CD4-positive, alpha-beta T cell treated with Interleukin-10 for 1 hour (primary cell): ENCODE measurements at regions not wholly inside any gene's neighbourhood (a gene's known extent, or its start where the extent isn't known, plus 50 kb on each side); places are given as distances from the start of the nearest gene placed in this dataset.

ENCODE experiments used
- DNase-seq: peaks from one replicate; pipeline ENCODE4 v3.0.0-alpha.2; 2020

DNA sequence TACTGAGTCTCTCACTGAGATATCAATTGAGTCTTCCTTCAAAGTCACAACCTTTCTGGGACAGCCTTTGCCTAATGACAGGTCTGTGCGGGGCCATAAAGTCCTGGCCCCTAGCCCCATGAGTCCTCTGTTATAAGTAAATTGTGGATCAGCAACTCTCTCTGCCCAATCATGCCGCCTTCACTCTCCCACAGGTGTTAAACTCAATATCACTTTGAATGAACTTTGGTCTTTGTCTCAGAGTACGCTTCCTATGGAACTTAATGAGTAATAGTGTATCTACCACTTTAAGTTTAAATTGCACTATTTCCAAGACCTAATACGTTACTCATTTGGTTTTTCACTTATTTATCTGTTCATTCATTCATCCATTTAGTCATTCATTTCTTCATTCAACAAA, 826.4 kb downstream of the TUSC7 start:
- no peak for DNase-seq

DNA sequence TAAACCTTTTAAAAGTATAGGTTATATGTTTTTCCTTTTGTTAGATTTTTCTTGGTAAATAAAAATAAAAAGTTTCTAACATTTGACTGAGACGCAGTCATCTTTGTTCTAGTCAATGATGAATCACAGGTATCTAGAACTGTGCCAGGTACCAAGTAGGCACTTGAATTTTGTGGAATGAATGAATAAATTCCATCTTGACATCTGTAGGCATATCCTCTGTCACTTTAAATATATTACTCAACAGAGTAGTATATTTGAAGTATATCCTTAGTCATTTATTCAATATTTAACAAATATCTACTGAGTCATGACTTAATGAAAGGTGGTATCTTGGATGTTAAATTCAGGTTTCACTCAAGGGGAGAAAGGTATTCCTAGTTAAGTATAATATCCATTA, 828.4 kb downstream of the TUSC7 start:
- no peak for DNase-seq

DNA sequence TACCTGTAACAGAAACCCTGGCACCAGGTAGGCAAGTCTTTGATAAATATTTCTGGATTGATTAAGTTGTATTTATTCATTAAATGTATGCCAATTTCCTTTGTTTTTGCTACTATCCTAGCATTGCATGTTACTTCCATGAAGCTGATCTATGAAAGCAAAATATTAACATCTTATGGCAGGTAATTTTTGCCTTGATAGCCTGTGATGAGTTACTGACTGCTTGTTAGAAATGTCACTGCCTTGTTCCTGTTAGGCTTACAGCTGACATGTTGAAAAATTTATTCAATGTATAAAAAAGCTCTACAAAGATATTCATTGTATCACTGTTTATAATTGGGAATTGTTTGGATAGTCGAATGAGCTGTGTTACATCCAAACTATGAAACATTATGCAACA, 830.1 kb downstream of the TUSC7 start:
- no peak for DNase-seq

DNA sequence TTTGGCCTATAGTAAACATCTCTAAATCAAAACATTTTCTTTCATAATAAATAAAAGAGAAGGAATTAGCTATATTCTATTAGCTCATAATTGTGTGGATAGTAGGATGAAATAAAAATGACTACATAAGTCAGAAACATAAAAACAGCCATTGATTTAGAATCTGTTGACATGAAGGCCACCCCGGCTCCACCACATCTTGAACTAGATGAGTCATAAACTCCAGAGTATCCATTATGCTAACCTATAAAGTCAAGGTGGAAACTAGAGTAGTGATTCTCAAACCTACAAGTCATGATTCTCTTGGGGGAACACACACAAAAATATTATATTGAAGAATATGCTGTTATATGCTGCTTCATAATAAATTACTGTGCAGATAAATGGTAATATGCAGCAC, 831.0 kb downstream of the TUSC7 start:
- DNase-seq, result no peak

DNA sequence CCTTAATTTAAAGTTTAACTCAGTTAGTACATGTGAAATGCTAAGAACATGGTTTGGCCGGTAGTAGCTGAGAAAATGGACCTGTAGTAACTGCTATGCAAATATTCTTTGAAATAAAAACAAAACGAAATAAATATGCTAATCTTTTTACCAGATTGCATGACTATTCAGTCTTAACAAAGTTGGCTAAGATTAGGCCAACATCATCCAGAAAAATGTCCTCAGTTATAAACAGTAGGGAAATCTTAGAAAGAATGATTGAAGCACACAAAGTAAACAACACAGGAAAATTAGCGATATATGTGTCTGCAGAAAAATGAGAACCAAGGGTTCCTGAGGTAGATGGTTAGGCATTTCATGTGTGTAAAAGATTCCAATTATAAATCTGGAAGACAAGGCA, 832.1 kb downstream of the TUSC7 start:
- no peak for DNase-seq

DNA sequence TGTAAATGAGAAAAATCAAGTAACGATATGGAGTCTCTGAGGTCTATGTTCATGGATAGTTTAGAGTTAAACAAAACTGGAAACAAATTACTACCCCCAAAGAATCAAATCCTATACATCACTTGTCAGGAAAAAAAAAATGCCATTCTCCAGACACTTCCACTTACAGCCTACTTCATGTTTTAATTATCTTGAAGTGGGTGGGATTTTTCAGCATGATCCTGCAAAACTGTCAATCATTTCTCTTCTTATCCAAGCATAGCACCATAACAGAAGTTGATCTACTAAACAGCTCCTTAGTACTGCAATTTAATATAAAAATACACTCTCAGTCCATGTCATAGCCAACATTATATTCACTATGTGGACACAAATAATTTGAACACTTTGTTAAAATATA, 833.9 kb downstream of the TUSC7 start:
- no peak for DNase-seq

DNA sequence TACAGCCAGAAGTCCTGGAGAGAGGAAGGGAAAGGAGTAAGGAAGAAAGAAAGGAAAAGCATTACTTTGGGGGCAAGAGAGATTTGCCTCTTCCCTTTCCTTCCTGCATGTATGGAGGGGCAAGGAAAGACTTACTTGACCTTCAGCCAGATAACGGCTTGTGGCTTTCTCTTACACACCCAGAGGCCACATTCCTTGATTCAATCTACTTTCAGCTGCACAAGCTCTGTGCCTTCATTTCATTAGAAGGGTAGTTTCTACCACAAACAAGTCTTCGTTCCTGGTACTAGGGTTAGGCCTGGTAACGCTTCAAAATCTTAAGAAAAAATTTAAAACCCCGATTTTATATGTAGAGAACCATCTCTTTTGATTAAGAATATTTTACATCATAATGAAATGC, 835.9 kb downstream of the TUSC7 start:
- DNase-seq, result no peak

DNA sequence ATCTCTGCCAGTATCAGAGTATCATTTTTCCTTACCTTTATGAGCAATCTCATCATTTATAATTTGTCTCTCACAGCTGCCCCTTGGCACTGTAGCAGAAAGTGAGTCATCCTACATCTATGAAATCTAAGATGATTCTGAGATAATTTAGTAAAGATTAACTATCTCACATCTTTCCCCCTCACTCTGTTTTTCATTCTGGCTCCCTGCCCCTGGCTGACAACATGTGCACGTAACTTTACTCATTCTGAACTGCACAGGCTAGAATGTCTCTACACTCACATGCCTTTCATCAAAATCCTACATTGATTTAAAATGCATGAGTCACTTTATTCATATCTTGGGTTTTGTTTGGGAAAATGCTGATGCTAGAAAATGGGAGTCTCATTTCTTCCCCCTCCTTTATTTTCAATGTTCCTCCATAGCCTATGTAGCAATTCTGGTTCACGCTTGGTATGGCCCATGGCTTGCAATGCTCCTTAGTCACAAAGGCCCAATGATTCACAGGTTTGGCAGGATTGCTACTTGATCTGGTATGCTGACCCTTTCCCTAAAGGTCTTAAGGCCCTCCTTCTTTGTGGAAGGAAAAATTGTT, 838.5 kb downstream of the TUSC7 start:
- DNase-seq, result no peak

DNA sequence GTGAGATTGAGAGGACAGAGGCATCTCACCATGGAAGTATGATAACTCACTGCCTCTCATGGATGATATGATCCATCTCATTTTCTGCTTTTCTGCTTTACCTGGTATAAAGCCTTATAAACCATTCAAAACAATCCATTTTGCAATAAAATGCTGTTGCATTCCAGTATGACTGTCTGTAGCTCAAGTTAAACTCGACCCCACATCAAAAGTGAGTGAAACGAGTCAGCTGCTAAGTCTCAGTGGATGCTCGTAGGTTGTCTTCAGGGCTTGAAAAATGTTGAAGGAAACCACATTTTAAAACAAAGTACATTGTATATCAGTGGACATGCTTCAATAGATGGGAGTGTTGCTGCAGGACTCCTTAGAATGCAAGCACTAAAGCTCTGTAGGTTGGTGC, 839.0 kb downstream of the TUSC7 start:
- no peak for DNase-seq

DNA sequence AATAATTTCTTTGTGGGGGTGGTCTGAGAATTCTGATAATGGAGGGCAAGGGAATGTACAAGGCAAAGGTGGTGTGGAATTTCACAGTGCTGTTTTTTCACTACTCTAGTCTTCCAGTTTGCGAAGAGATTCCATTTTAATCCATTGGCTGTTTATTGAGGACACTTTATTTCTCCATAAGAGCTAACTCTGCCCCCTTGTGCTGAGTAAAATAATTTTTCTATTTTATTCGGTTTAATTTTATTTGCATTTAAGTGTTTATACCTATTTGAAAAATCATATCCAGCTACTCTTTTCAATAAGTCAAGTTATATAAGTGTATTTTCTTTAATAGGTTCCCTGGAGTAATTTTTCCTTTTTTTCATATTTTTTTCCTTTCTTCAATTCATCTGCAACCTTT, 840.1 kb downstream of the TUSC7 start:
- no peak for DNase-seq

DNA sequence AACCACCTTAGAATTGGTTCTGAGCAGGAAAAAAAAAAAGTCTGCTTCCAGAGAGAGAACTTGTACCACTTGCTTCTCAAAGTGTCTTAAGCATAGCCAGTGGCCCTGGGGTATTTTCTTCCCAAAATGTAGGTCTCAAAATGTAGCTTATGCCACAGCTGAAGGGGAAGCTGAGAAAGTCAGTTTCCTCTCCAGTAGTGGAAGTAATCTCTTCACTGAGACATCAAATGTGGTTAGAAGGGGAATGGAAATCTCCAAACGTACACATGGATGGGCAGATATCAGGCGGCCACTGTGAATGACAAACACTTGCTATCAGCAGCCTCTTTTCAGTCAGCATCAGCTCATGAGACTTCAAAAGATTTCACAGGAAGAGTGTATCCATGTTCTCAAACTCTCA, 841.2 kb downstream of the TUSC7 start:
- no peak for DNase-seq

DNA sequence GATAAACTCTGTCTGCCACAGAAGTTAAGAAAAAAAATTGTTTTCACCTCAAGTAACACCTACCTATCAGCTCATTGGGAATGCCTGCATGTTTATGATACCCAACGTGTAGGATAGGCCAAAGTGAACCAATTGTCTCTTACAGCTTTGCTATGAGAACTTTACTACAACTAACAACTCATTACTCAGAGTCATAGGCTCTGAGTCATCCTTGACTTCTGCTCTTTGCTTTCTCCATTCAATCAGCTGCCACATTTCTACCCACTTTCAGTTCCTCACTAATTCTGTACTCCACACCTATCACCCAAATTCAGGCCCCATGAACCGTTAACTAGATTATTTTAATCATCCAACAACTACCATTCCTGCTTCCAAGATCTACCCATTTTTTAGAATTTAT, 843.9 kb downstream of the TUSC7 start:
- no peak for DNase-seq

DNA sequence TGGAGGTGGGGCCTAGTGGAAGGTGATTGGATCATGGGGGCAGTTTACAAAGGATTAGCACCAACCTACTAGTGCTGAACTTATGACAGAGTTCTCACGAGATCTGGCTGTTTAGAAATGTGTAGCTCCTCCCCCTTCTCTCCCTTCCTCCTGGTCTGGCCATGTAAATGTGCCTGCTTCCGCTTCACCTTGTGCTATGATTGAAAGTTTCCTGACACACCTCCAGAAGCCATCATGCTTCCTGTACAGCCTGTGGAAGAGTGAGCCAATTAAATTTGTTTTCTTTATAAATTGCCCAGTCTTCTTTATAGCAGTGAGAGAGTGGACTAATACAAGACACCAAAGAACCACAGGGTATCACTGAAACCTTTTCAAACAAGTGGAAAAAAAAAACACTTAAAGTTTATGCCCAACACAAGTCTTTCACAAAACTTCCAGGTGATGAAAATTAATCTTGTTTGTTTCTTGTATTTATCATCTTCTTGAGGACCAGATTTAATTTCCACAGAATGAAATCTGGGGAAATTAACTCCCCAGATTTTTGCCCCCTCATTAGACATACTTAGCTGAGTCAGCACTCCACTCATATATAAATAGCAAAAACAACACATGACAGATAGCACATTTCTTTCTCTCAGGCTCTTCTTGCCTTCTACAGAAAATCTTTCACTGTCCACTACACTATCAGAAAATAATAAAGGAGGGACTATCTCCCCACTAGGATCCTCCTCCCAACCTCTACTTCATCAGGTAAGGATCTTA, 847.2 kb downstream of the TUSC7 start:
- no peak for DNase-seq

DNA sequence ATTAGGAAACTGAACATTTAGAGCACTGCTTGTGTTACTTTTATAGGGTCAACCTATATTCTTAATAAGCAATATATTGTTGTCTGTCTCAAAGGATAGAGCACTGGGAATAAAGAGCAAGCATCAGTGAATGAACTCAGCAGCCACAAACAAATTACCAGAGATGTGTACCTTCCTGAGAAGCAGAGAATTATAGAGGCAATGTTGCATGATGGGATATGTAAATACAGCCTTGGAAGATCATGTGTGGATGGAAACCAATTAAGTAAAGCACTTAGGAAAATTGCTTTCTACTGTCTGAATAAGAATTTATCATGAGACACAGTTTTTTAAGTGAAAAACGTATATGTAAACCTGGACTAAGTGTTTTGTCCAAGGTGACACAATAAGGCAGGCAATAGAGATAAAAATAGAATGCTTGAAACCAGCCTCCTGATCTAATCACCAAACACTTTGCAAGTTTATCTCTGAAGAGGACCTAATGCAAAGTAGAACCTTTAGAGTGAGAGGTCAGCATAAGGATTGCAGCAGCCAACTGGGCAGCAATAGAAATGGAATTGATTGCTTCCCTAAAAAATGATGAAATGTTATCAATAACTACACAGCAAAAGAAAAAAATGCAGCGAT, 848.0 kb downstream of the TUSC7 start:
- no peak for DNase-seq

DNA sequence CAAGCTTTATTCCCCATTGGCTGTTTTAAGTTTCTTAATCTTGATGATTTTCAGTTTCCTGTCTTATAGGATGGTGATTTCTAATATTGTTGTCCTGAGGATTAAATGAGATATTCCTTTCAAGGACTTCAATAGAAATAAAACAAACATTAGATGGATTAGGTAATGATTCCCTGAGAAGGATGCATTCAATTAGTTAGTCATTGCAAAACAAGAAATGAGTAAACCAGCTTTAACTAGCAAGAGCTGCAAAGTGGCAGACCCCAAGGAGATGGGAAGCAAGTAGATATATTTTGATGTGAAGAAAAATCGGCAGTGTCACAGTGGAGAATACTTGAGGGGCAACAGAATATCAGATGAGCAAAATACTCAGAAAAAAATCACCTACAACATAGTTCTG, 849.1 kb downstream of the TUSC7 start:
- no peak for DNase-seq

DNA sequence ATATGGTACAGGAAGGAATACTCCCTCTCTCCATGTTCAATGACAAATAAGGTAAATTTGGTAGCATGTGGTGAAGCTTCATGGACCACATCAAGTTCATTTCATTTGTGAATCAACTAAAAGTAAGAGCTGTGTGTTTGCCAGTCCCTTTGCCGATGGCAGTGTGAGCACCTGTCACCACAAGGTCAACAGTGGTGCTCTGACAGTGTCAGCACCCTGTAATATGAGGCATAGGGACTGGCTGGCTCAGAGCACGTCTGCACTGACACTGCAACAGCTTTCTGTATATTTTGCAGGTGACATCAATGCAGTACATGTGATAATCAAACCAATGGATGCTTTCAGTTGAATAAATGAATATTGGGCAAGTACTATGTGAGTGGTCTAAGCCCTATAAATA, 852.4 kb downstream of the TUSC7 start:
- no peak for DNase-seq

DNA sequence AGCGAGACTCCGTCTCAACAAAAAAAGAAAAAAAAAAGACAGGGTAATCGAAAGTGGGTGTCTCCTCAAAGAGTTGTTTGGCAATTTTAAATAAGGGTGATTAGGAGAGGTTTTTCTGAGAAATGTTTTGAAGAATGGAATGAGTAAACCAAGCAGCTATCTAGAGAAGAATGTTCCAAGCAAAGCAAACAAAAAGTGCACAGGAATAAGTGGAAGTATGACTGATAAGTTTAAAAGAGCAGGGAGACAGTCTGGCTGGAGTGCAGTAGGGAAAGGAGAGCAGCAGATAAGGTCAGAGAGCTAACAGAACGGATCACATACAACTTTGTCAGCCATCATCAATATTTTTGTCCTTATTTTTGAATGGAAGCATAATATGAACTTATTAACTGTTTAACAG, 853.5 kb downstream of the TUSC7 start:
- DNase-seq, result no peak

DNA sequence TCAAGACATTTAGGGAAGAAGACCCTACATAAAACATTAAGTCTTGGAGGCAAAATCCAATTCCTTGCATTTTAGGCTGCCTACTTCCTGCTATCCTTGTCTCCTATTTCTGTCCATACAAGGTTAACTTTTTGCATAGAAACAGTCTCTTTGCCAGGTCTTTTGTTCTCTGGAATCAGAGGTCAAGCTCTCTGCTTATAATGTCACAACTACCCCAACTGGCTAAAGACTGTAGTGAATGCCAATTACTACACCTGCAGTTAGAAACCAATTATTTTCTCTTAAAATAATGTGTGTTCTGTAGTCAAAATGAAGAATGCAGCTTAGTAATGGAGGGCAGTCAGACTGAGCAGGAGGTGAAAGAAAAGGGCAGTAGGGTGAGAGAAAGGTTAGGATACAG, 856.2 kb downstream of the TUSC7 start:
- DNase-seq, result no peak

DNA sequence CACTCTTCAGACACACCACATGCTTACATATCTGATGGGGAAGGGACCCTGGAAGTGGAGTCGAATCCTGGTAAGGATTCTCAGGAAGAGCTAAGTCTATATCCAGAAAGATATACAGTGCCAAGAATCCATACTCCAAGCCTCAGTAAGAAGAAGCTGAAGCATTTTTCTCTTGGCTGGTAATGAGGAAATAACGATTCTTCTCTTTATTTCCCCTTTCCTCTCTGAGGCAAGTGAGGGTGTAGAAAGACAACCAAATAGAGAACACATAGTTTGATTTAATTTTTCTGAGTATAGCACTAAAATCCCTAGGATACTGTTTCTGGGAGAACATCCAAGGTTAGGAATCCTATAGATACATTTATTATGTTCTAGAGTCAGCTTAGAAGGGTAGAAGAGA, 857.3 kb downstream of the TUSC7 start:
- DNase-seq, result no peak

DNA sequence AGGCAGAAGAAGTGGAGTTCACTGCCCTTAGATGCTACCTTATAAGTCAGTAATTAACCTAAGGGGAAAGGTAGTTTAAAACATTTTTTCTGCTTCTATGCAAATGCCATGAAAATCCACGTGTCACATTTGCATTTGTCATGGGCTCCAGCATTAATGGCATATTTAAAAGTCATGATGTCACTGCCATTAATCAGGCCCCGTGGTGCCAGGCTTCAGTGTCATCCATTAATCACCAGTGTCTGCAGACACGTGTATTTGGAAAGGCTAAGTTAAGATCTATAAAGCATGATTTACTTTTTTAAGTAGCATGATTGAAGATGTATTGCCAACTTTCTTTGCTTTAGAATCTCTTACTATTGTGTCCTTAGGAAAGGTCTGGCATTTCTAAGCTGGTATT, 857.8 kb downstream of the TUSC7 start:
- DNase-seq, result no peak

DNA sequence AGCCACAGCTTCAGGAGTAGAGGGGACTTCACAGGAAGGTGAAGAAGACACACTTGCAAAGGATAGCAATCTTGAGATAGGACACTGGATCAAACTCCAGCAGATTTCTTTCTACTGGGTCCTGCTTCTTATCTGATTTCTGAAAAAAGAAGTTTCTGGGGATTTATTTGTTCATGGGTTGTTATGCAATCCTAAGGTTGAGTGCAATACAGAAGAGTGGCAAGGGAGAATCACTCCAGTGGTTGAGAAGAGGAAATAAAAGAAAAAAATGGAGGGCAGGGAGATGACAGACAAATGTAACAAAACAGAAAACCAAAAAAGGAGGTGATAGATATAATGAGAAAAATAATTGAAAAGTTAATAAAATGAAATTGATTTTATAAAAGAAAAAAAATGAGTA, 858.3 kb downstream of the TUSC7 start:
- DNase-seq, result no peak

DNA sequence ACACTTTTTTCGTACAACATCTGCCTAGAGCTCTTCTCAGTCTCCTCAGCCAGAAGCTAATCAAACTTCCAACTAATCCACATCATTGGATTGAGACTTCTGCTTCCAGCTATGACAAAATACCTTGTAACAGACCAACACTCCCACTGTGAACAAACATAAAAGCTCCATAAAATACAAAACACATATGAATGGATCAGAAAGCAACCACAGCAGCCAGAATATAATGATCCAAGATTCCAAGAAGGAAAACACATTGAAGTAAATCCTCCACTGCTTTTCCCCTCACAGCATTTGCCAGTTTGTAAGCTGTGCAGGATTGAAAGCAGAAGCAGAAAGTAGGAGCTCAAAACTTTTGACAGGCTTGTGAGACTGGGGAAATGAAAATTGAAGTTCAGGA, 863.2 kb downstream of the TUSC7 start:
- no peak for DNase-seq

DNA sequence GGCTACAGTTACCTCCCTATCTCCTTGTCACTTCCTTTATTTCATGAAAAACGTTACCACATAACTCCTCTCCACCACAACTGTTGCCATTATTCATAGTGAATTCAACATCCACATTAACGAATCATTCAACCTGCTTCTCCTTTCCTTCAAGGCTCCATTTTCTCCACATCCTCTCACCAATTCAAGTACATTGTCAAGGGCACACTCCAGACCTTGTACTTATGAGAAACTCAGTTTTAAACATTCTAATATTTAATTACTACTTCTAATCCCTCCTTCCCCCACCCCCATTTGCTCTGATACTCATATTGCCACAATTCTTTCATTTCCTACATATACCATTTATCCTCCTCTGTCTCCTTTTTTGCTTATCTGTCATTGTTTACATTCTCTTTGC, 871.2 kb downstream of the TUSC7 start:
- no peak for DNase-seq

DNA sequence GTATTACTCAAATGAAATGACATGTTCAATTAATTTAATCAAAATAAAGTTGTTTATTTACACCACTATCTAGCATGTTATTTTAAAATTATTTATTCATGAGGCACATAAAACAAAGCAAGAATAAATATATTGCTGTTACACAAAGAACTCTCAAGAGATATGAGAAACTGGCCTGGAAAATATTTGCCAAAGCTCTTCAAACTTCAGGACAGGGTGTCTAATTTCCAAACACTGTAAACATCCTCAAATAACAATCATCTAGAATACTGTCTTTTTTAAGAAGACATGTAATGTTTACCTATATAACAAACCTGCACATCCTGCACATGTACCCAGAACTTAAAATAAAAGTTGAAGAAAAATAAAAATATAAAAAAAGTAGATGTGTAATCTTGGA, 876.6 kb downstream of the TUSC7 start:
- DNase-seq, result no peak

DNA sequence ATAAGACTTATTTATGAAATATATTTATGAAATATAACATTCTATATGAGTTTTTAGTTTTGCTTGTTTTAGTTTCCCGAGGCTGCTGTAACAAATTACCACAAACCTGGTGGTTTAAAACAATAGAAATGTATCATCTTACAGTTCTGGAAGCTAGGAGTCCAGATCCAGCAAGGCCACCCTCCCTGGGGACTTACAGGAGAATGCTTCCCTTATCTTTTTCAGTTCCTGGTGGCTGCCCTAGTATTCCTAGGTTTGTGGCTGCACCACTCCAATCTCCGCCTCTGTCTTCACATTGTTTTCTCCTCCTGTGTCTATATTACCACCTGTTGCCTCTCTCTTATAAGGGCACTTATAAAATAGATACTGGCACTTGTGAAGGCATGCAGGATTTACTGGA, 877.8 kb downstream of the TUSC7 start:
- no peak for DNase-seq
